Epithelial cell of proximal tubule (primary cell): ENCODE measurements at regions not wholly inside any gene's neighbourhood (a gene's known extent, or its start where the extent isn't known, plus 50 kb on each side); places are given as distances from the start of the nearest gene placed in this dataset.
A peak's percentile ranks its signal among the peaks of the same experiment; 100 is the strongest.
"Not testable (repeated sequence)": the region's sequence is repeated elsewhere in the genome, so short reads cannot be mapped to it uniquely, and the experiment has no call there.

Experiments
- DNase-seq: peaks from one replicate; pipeline ENCODE4 v3.0.0-alpha.2; 2011; ENCODE audit warnings: low read depth
- H3K4me3 ChIP-seq: 2 replicates; pipeline ENCODE4 v1.5.1; 2011; ENCODE audit warnings: low read depth, mild to moderate bottlenecking, low read length
- CTCF ChIP-seq: conservative IDR thresholded peaks from 2 replicates; pipeline ENCODE4 v1.5.1; 2012; ENCODE audit warnings: low read depth, mild to moderate bottlenecking, low read length

DNA sequence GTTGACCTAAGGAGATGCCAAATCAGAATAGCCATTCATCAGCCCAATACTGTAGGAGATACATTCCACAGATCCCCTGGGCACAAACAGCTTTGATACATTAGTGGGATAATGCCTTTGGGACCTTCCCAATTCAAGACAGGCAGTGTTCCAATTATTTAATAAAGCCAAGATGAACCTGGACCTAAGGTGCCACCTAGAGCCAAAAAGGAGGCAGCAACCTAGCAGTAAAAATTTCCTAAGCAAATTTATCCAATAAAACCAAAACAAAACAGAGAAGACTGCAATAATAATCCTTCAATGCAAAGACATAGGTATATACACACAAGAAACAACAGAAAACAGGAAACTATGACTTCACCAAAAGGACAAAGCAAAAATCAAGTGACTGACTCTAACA lies 253.0 kb downstream of the HINT1 start:
- peak; percentile 27 for TF ChIP-seq CTCF
- DNase-seq, result no peak

DNA sequence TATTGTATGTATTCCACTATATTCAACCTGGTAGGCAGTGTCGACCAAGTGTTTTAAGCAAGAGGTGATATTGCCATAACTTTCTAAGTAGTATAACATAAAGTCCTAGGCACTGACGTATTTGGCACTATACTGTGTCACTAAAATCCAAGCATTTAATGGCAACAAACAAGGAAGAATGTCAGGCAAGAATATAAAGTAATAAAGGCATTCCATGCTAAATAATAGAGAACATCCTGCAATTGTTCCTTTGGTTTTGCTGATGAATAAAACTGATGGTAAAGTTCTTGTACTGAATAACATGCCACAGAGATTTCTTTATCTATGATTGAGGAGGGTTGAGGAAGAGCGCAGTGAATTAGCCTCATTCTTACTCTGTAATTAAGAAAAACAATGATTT lies 256.9 kb downstream of the HINT1 start:
- H3K4me3 ChIP-seq, result no peak overlapping the region
- TF ChIP-seq CTCF, result no peak
- DNase-seq, result no peak

More for the DNA sequence above, 253.0 kb downstream of the HINT1 start:
- H3K4me3 ChIP-seq, result no peak overlapping the region

- not testable (repeated sequence) for H3K4me3 ChIP-seq
Observed at GRCh38 chr5:130897537-130898195, 267.4 kb downstream of the HINT1 start.

DNA sequence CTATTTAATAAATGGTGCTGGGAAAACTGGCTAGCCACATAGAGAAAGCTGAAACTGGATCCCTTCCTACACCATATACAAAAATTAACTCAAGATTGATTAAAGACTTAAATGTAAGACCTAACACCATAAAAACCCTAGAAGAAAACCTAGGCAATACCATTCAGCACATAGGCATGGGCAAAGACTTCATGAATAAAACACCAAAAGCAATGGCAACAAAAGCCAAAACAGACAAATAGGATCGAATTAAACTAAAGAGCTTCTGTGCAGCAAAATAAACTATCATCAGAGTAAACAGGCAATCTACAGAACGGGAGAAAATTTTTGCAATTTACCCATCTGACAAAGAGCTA lies 267.9 kb downstream of the HINT1 start:
- not testable (repeated sequence) for H3K4me3 ChIP-seq, DNase-seq

More at GRCh38 chr5:130897537-130898195, 267.4 kb downstream of the HINT1 start:
- DNase-seq, result not testable (repeated sequence)

DNA sequence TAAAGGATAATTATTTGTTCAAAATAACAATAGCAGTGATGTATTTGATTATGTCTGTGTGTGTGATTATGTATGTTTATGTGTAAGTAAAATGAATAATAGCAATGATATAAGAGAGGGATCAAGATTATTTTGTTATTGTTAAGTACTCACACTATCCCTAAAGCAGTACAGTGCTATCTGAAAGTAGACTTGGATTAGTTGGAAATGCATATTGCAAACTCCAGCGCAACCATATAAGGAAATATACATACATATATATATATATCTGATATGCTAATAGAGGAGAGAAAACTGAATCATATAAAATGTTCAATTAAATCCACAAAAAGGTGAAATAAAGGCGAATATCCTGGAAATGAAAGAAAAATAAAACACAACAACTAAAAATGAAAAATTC lies 268.4 kb downstream of the HINT1 start:
- TF ChIP-seq CTCF, result no peak
- H3K4me3 ChIP-seq, result no peak overlapping the region
- DNase-seq, result no peak

DNA sequence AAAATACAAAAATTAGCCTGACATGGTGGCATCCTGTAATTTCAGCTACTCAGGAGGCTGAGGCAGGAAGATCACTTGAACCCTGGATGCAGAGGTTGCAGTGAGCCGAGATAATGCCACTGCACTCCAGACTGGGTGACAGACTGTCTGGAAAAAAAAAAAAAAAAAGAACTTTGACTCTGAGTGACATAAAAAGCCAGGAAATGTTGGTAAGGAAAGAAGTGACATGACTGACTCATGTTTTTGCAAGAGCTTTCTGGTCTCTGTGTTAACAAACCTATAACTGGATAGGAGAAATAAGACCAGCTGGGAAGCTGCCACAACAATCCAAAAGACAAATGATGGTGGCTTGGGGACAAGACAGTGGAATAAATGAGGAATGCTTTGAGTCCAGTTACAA lies 272.1 kb downstream of the HINT1 start:
- DNase-seq, result no peak
- H3K4me3 ChIP-seq, result no peak overlapping the region
- no peak for TF ChIP-seq CTCF

GRCh38 chr5:130890610-130891009 lies 274.4 kb downstream of the HINT1 start:
- DNase-seq, result no peak
- H3K4me3 ChIP-seq, result no peak overlapping the region

GRCh38 chr5:130885691-130886090 lies 279.4 kb downstream of the HINT1 start:
- TF ChIP-seq CTCF, result no peak
- DNase-seq, result no peak
- H3K4me3 ChIP-seq, result no peak overlapping the region

More at GRCh38 chr5:130890610-130891009, 274.4 kb downstream of the HINT1 start:
- no peak for TF ChIP-seq CTCF
